ENCODE measurements at regions not wholly inside any gene's neighbourhood (a gene's known extent, or its start where the extent isn't known, plus 50 kb on each side); places are given as distances from the start of the nearest gene placed in this dataset.
"Not testable (repeated sequence)": the region's sequence is repeated elsewhere in the genome, so short reads cannot be mapped to it uniquely, and the experiment has no call there.

- H3K27ac ChIP-seq (ENCODE audit: low read depth, low read length); CTCF ChIA-PET; H3K9me2 ChIP-seq (ENCODE audit: insufficient read depth); H3K79me2 ChIP-seq (ENCODE audit: insufficient read depth, low read length); DNase-seq (ENCODE audit: low read depth, low spot score); H3K4me3 ChIP-seq (replicated peaks in 1 of 2; ENCODE audit: low read depth in 1 of 2, low read length in 2 of 2); H3K9me3 ChIP-seq (ENCODE audit: control insufficient read depth in 1 of 2, insufficient read depth in 1 of 2, low read depth in 1 of 2, low read length in 2 of 2); intact Hi-C loops (cut with micrococcal nuclease); H3K36me3 ChIP-seq (ENCODE audit: control insufficient read depth in 1 of 2, insufficient read depth in 2 of 2, low read length in 2 of 2); POLR2A ChIA-PET; H3K27me3 ChIP-seq (ENCODE audit: insufficient read depth, low read length); ATAC-seq; H2AFZ ChIP-seq (ENCODE audit: low read depth, low read length, poor library complexity, severe bottlenecking); H3K9ac ChIP-seq (ENCODE audit: low read length); H4K20me1 ChIP-seq (ENCODE audit: insufficient read depth); H3K4me2 ChIP-seq (ENCODE audit: low read length); BruUV-seq (replicated peaks); H3K4me1 ChIP-seq (ENCODE audit: control insufficient read depth in 1 of 2, insufficient read depth in 2 of 2, low read length in 2 of 2); RAD21 ChIA-PET (ENCODE audit: low non-redundant PET in 1 of 2, low total read pairs in 2 of 2, uncharacterized antibody in 2 of 2, unreplicated experiment in 2 of 2): not testable (repeated sequence)
These were observed 171.2 kb upstream of the SLC16A7 start for GRCh38 chr12:59424666-59425065.

GRCh38 chr12:59414051-59414450 is 181.8 kb upstream of the SLC16A7 start:
- intact Hi-C loops (cut with micrococcal nuclease), result no loop called here
- ChIA-PET POLR2A (no interaction called here), CTCF (no interaction called here), RAD21 (ENCODE audit: low non-redundant PET in 1 of 2, low total read pairs in 2 of 2, uncharacterized antibody in 2 of 2, unreplicated experiment in 2 of 2) (no interaction called here)
- no peak overlapping the region for H2AFZ ChIP-seq (ENCODE audit: low read depth, low read length, poor library complexity, severe bottlenecking)
- no peaks in the 10 kb centered on the region for H3K79me2 ChIP-seq (ENCODE audit: insufficient read depth, low read length)
- no peak overlapping the region for H3K27ac ChIP-seq (ENCODE audit: low read depth, low read length)
- H3K9me3 ChIP-seq (ENCODE audit: control insufficient read depth in 1 of 2, insufficient read depth in 1 of 2, low read depth in 1 of 2, low read length in 2 of 2), result no peaks in the 10 kb centered on the region
- ATAC-seq (no peak), DNase-seq (ENCODE audit: low read depth, low spot score) (no peak)
- TF ChIP-seq ATF3 (IDR thresholded peaks at IDR 0.05) (no peak), MAX (IDR thresholded peaks at IDR 0.05) (no peak), SIN3A (IDR thresholded peaks at IDR 0.05; ENCODE audit: low read depth) (no peak), ZBTB33 (IDR thresholded peaks at IDR 0.05; ENCODE audit: extremely low read depth, insufficient replicate concordance, low read length) (no peak), CEBPB (IDR thresholded peaks at IDR 0.05; ENCODE audit: low read depth) (no peak), FOSL1 (IDR thresholded peaks at IDR 0.05; ENCODE audit: low read depth) (no peak), EGR1 (IDR thresholded peaks at IDR 0.05; ENCODE audit: low read depth) (no peak), YY1 (IDR thresholded peaks at IDR 0.05; ENCODE audit: extremely low read depth, insufficient replicate concordance, low read depth, low read length) (no peak), ELF1 (IDR thresholded peaks at IDR 0.05; ENCODE audit: borderline replicate concordance, low read depth) (no peak)
- no peaks in the 10 kb centered on the region for H3K9me2 ChIP-seq (ENCODE audit: insufficient read depth)
- H3K27me3 ChIP-seq (ENCODE audit: insufficient read depth, low read length), result no peaks in the 10 kb centered on the region
- no peak overlapping the region for H3K4me3 ChIP-seq (replicated peaks in 1 of 2; ENCODE audit: low read depth in 1 of 2, low read length in 2 of 2)
- no peak overlapping the region for H3K9ac ChIP-seq (ENCODE audit: low read length)
- H3K4me2 ChIP-seq (ENCODE audit: low read length), result no peak overlapping the region
- no peaks in the 10 kb centered on the region for H3K36me3 ChIP-seq (ENCODE audit: control insufficient read depth in 1 of 2, insufficient read depth in 2 of 2, low read length in 2 of 2)
- no TSS peak for BruUV-seq (replicated peaks)
- H4K20me1 ChIP-seq (ENCODE audit: insufficient read depth), result no peaks in the 10 kb centered on the region
- H3K4me1 ChIP-seq (ENCODE audit: control insufficient read depth in 1 of 2, insufficient read depth in 2 of 2, low read length in 2 of 2), result no peaks in the 10 kb centered on the region
